Neural cell (in vitro differentiated cells): ENCODE measurements at regions not wholly inside any gene's neighbourhood (a gene's known extent, or its start where the extent isn't known, plus 50 kb on each side); places are given as distances from the start of the nearest gene placed in this dataset.

ENCODE experiments used
- H2AFZ ChIP-seq: fragments of 200-600, 300-800 bp; sonication (generic), shearing (Covaris generic); 2 replicates; pipeline ENCODE4 v1.6.0; 2014; ENCODE audit warnings: low read depth, mild to moderate bottlenecking, antibody characterized with exemption, low read length, moderate library complexity
- H3F3A ChIP-seq: fragments of 200-600 bp; shearing (Covaris generic); 2 replicates; pipeline ENCODE4 v1.6.1; 2016; ENCODE audit warnings: mild to moderate bottlenecking, moderate library complexity, mixed read lengths, antibody characterized with exemption, low read length; ENCODE audit not compliant: insufficient read depth, poor library complexity, severe bottlenecking
- H3K27ac ChIP-seq: fragments of 200-600, 300-800 bp; sonication (generic), shearing (Covaris generic); 2 replicates; pipeline ENCODE4 v1.5.1; 2014; ENCODE audit warnings: mild to moderate bottlenecking, low read length, moderate library complexity
- H3K27me3 ChIP-seq: fragments of 300-800, 200-600 bp; sonication (generic), shearing (Covaris generic); 2 replicates; pipeline ENCODE4 v1.6.0; 2014; ENCODE audit warnings: mild to moderate bottlenecking, low read depth, low read length, moderate library complexity; ENCODE audit not compliant: insufficient read depth
- H3K36me3 ChIP-seq: fragments of 300-800, 200-600 bp; sonication (generic), shearing (Covaris generic); 2 replicates; pipeline ENCODE4 v1.5.1; 2014; ENCODE audit warnings: mild to moderate bottlenecking, antibody characterized with exemption, low read length, moderate library complexity; ENCODE audit not compliant: insufficient read depth
- H3K4me2 ChIP-seq: fragments of 300-800, 200-600 bp; sonication (generic), shearing (Covaris generic); 2 replicates; pipeline ENCODE4 v1.6.0; 2014; ENCODE audit warnings: mild to moderate bottlenecking, low read length
- H3K4me3 ChIP-seq: fragments of 300-800, 200-600 bp; sonication (generic), shearing (Covaris generic); 2 replicates; pipeline ENCODE4 v1.5.1; 2014; ENCODE audit warnings: mild to moderate bottlenecking, low read length, moderate library complexity
- H3K79me2 ChIP-seq: fragments of 200-600 bp; shearing (Covaris generic); replicated peaks from 2 replicates; pipeline ENCODE4 v1.6.0; 2014; ENCODE audit warnings: mild to moderate bottlenecking, low read length, moderate library complexity; ENCODE audit not compliant: insufficient read depth
- H3K9ac ChIP-seq: fragments of 300-800, 200-600 bp; sonication (generic), shearing (Covaris generic); 2 replicates; pipeline ENCODE4 v1.6.1; 2016; ENCODE audit warnings: mild to moderate bottlenecking, low read length, mixed read lengths
- H3K9me2 ChIP-seq: fragments of 200-600 bp; shearing (Covaris generic); 2 replicates; pipeline ENCODE4 v1.6.1; 2016; ENCODE audit warnings: mild to moderate bottlenecking, low read length, mixed read lengths; ENCODE audit not compliant: insufficient read depth
- H3K9me3 ChIP-seq: fragments of 200-600, 300-800 bp; sonication (generic), shearing (Covaris generic); 2 replicates; pipeline ENCODE4 v1.6.1; 2016; ENCODE audit warnings: mild to moderate bottlenecking, mixed run types, low read length, moderate library complexity, mixed read lengths
- H4K20me1 ChIP-seq: fragments of 200-600 bp; shearing (Covaris generic); 2 replicates; pipeline ENCODE4 v1.6.1; 2016; ENCODE audit warnings: mild to moderate bottlenecking, mixed run types; ENCODE audit not compliant: insufficient read depth
- EP300 ChIP-seq: fragments of 450-650 bp; conservative IDR thresholded peaks from 2 replicates; pipeline ENCODE4 v1.6.1; 2014; ENCODE audit warnings: antibody characterized with exemption, mild to moderate bottlenecking, moderate library complexity; ENCODE audit not compliant: poor library complexity, severe bottlenecking
- EZH2 ChIP-seq: fragments of 200-600, 300-800 bp; shearing (Covaris generic), sonication (generic); IDR thresholded peaks from 2 replicates; pipeline ENCODE4 v1.6.1; 2014; ENCODE audit warnings: antibody characterized with exemption, low read length, borderline replicate concordance, mild to moderate bottlenecking; ENCODE audit not compliant: insufficient read depth, poor library complexity, severe bottlenecking
- MXI1 ChIP-seq: fragments of 450-650 bp; conservative IDR thresholded peaks from 2 replicates; pipeline ENCODE4 v1.6.1; 2014; ENCODE audit warnings: antibody characterized with exemption, mild to moderate bottlenecking; ENCODE audit not compliant: poor library complexity, severe bottlenecking
- POLR2AphosphoS5 ChIP-seq: IDR thresholded peaks from 2 replicates; pipeline ENCODE4 v1.6.1; 2012
- RAD21 ChIP-seq: fragments of 450-650 bp; conservative IDR thresholded peaks from 2 replicates; pipeline ENCODE4 v1.6.1; 2014; ENCODE audit warnings: antibody characterized with exemption, mild to moderate bottlenecking, moderate library complexity
- SMC3 ChIP-seq: fragments of 450-650 bp; conservative IDR thresholded peaks from 2 replicates; pipeline ENCODE4 v1.6.1; 2014; ENCODE audit warnings: antibody characterized with exemption, mild to moderate bottlenecking, moderate library complexity; ENCODE audit not compliant: poor library complexity
- TAF1 ChIP-seq: IDR thresholded peaks from 2 replicates; pipeline ENCODE4 v1.6.1; 2012; ENCODE audit warnings: low read depth
- TF ChIP-seq, protein P1 (sequence below): IDR thresholded peaks from 2 replicates; pipeline ENCODE4 v1.6.1; 2012; ENCODE audit warnings: borderline replicate concordance
- TF ChIP-seq, protein P2 (sequence below): fragments of 450-650 bp; IDR thresholded peaks from 2 replicates; pipeline ENCODE4 v1.5.1; 2014; ENCODE audit warnings: antibody characterized with exemption, mild to moderate bottlenecking, moderate library complexity; ENCODE audit not compliant: poor library complexity, severe bottlenecking

DNA sequence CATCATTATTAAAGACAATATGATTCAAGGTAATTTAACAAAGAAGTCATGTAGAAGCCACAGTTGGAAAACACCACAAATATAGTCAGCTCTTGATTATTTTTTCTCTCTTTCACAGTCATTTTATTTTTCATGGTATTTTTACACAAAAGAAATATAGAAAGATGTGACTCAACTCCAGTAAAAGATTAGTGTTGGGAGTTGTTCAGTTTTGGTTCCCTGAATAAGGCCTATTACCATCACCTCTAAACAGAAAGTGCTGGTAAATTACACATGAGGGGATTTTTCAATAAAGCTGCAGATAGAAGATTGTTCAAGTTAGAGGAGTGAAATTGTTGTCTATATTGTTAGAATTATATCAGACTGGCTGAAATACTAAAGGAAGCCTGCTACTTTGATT is 107.0 kb downstream of the DDIT4L start:
- H3K27me3 ChIP-seq = no peaks in the 10 kb centered on the region
- H3F3A ChIP-seq = no peaks in the 10 kb centered on the region
- no peaks in the 10 kb centered on the region for H3K36me3 ChIP-seq
- no peaks in the 10 kb centered on the region for H3K9me2 ChIP-seq
- H3K4me3 ChIP-seq = no peak overlapping the region
- no peaks in the 10 kb centered on the region for H4K20me1 ChIP-seq
- no peak overlapping the region for H2AFZ ChIP-seq
- no peak overlapping the region for H3K27ac ChIP-seq
- TF ChIP-seq, protein P1, sequence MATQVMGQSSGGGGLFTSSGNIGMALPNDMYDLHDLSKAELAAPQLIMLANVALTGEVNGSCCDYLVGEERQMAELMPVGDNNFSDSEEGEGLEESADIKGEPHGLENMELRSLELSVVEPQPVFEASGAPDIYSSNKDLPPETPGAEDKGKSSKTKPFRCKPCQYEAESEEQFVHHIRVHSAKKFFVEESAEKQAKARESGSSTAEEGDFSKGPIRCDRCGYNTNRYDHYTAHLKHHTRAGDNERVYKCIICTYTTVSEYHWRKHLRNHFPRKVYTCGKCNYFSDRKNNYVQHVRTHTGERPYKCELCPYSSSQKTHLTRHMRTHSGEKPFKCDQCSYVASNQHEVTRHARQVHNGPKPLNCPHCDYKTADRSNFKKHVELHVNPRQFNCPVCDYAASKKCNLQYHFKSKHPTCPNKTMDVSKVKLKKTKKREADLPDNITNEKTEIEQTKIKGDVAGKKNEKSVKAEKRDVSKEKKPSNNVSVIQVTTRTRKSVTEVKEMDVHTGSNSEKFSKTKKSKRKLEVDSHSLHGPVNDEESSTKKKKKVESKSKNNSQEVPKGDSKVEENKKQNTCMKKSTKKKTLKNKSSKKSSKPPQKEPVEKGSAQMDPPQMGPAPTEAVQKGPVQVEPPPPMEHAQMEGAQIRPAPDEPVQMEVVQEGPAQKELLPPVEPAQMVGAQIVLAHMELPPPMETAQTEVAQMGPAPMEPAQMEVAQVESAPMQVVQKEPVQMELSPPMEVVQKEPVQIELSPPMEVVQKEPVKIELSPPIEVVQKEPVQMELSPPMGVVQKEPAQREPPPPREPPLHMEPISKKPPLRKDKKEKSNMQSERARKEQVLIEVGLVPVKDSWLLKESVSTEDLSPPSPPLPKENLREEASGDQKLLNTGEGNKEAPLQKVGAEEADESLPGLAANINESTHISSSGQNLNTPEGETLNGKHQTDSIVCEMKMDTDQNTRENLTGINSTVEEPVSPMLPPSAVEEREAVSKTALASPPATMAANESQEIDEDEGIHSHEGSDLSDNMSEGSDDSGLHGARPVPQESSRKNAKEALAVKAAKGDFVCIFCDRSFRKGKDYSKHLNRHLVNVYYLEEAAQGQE = no peak
- TF ChIP-seq POLR2AphosphoS5 = no peak
- no peak for TF ChIP-seq EP300
- no peak for TF ChIP-seq MXI1
- TF ChIP-seq EZH2 = no peak
- TF ChIP-seq TAF1 = no peak
- TF ChIP-seq, protein P2, sequence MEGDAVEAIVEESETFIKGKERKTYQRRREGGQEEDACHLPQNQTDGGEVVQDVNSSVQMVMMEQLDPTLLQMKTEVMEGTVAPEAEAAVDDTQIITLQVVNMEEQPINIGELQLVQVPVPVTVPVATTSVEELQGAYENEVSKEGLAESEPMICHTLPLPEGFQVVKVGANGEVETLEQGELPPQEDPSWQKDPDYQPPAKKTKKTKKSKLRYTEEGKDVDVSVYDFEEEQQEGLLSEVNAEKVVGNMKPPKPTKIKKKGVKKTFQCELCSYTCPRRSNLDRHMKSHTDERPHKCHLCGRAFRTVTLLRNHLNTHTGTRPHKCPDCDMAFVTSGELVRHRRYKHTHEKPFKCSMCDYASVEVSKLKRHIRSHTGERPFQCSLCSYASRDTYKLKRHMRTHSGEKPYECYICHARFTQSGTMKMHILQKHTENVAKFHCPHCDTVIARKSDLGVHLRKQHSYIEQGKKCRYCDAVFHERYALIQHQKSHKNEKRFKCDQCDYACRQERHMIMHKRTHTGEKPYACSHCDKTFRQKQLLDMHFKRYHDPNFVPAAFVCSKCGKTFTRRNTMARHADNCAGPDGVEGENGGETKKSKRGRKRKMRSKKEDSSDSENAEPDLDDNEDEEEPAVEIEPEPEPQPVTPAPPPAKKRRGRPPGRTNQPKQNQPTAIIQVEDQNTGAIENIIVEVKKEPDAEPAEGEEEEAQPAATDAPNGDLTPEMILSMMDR = no peak
- TF ChIP-seq SMC3 = no peak
- no peak for TF ChIP-seq RAD21
- H3K79me2 ChIP-seq = no peaks in the 10 kb centered on the region
- no peak overlapping the region for H3K9ac ChIP-seq
- H3K9me3 ChIP-seq = peaks cover 2% of the 10 kb centered on the region
- no peak overlapping the region for H3K4me2 ChIP-seq

DNA sequence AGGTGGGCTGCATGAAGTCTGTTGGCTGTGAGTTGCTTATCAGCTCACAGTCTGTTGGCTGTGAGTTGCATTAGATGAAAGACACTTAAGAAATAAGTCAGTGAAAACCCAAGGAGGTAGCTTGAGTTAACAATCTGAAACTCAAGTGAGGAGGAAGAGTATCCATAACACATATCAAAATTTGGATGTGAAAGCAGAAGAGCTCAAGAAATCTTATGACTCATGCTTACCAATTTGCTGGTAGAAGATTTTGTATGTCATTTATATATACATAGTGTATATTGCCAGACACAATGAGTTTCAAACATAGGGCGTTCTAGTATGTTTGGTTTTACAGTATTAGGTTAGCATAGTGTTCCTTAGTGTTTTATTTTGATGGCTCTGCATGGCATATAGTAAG is 107.4 kb downstream of the DDIT4L start:
- H4K20me1 ChIP-seq = no peaks in the 10 kb centered on the region
- no peaks in the 10 kb centered on the region for H3F3A ChIP-seq
- H3K9ac ChIP-seq = no peak overlapping the region
- H3K27me3 ChIP-seq = no peaks in the 10 kb centered on the region
- H3K36me3 ChIP-seq = no peaks in the 10 kb centered on the region
- H3K27ac ChIP-seq = no peak overlapping the region
- no peak overlapping the region for H3K4me2 ChIP-seq
- H2AFZ ChIP-seq = no peak overlapping the region
- no peaks in the 10 kb centered on the region for H3K9me2 ChIP-seq
- no peaks in the 10 kb centered on the region for H3K79me2 ChIP-seq
- H3K4me3 ChIP-seq = no peak overlapping the region
- no peak for TF ChIP-seq RAD21
- no peak for TF ChIP-seq TAF1
- TF ChIP-seq POLR2AphosphoS5 = no peak
- no peak for TF ChIP-seq EP300
- no peak for TF ChIP-seq EZH2
- TF ChIP-seq, protein P1 = no peak
- TF ChIP-seq, protein P2 = no peak
- no peak for TF ChIP-seq SMC3
- TF ChIP-seq MXI1 = no peak
- peaks cover 2% of the 10 kb centered on the region for H3K9me3 ChIP-seq
